Vagina (tissue), 2 donors: ENCODE measurements at regions not wholly inside any gene's neighbourhood (a gene's known extent, or its start where the extent isn't known, plus 50 kb on each side); places are given as distances from the start of the nearest gene placed in this dataset.

Experiments used
- DNase-seq, 2 donors: peaks; one replicate each; pipeline ENCODE4 v3.0.0-alpha.2; 2017; ENCODE audit errors: extremely low spot score in 2 of 2
- H3K27ac ChIP-seq: fragments of 200-600 bp; sonication (generic); one replicate; pipeline ENCODE4 v1.5.1; 2019
- H3K27me3 ChIP-seq: fragments of 200-600 bp; sonication (generic); one replicate; pipeline ENCODE4 v1.5.1; 2019
- H3K36me3 ChIP-seq, 2 donors: fragments of 200-600 bp; sonication (generic); one replicate each; pipeline ENCODE4 v1.5.1; 2017 to 2019
- H3K4me1 ChIP-seq: fragments of 200-600 bp; sonication (generic); one replicate; pipeline ENCODE4 v1.5.1; 2019
- H3K4me3 ChIP-seq, 2 donors: fragments of 200-600 bp; sonication (generic); 1 replicate in 1 of 2; 2 replicates in 1 of 2; pipeline ENCODE4 v1.5.1; 2016 to 2019
- H3K9me3 ChIP-seq: fragments of 200-600 bp; sonication (generic); one replicate; pipeline ENCODE4 v1.5.1; 2019
- POLR2A ChIP-seq, 2 donors: fragments of 450-650 bp; IDR thresholded peaks; one replicate each; pipeline ENCODE4 v1.6.1; 2017; ENCODE audit warnings: antibody characterized with exemption in 2 of 2, mild to moderate bottlenecking in 2 of 2, moderate library complexity in 2 of 2
- POLR2AphosphoS5 ChIP-seq, 2 donors: sonication (generic); formaldehyde crosslinking; IDR thresholded peaks; one replicate each; pipeline ENCODE4 v1.9.0; 2017; ENCODE audit warnings: antibody characterized with exemption in 2 of 2, mild to moderate bottlenecking in 2 of 2, low read depth in 1 of 2; ENCODE audit not compliant: insufficient read depth in 1 of 2
- intact Hi-C: fragments of 100-400 bp; cut with DNase I; formaldehyde crosslinking; loops from one replicate; pipeline ENCODE4 v1.15.1; 2023
- TF ChIP-seq, protein P1 (sequence below), 3 experiments: fragments of 450-650 bp in 2 of 3; fragments of 200-600 bp in 1 of 3; sonication (generic) in 1 of 3; IDR thresholded peaks; one replicate each; pipeline ENCODE4 v1.5.1; 2017 to 2019; ENCODE audit warnings: antibody characterized with exemption in 3 of 3, mild to moderate bottlenecking in 2 of 3, moderate library complexity in 2 of 3

DNA sequence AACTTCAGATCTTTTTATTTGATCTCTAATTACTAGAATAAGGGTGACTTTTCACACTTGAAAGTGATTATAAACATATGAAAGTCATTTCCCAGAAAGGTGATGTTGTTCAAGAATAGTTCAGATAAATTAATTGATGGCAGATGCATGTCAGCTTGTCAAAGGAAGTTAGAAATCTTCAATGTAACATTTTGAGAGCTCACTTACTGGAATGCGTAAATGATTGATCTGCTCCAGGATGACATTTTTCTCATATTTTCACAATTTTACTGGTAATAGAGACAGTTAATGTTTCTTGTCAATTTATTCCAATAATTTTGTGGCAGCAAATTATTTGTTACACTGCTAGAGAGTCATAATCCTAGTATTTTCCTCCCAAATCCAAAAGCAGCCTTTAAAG is 424.2 kb downstream of the PLA2G4A start:
- Histone ChIP-seq H3K36me3 (no peaks in the 10 kb centered on the region), H3K4me1 (no peaks in the 10 kb centered on the region), H3K27ac (no peak overlapping the region), H3K9me3 (no peaks in the 10 kb centered on the region), H3K4me3 (no peak overlapping the region), H3K27me3 (no peaks in the 10 kb centered on the region)
- DNase-seq = no peak
- TF ChIP-seq, protein P1, sequence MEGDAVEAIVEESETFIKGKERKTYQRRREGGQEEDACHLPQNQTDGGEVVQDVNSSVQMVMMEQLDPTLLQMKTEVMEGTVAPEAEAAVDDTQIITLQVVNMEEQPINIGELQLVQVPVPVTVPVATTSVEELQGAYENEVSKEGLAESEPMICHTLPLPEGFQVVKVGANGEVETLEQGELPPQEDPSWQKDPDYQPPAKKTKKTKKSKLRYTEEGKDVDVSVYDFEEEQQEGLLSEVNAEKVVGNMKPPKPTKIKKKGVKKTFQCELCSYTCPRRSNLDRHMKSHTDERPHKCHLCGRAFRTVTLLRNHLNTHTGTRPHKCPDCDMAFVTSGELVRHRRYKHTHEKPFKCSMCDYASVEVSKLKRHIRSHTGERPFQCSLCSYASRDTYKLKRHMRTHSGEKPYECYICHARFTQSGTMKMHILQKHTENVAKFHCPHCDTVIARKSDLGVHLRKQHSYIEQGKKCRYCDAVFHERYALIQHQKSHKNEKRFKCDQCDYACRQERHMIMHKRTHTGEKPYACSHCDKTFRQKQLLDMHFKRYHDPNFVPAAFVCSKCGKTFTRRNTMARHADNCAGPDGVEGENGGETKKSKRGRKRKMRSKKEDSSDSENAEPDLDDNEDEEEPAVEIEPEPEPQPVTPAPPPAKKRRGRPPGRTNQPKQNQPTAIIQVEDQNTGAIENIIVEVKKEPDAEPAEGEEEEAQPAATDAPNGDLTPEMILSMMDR (IDR thresholded peaks at IDR 0.05) = no peak
- TF ChIP-seq POLR2AphosphoS5 (IDR thresholded peaks at IDR 0.05; ENCODE audit: insufficient read depth in 1 of 2, low read depth in 1 of 2) (no peak), POLR2A (IDR thresholded peaks at IDR 0.05) (no peak)
- intact Hi-C loops = no loop called here

DNA sequence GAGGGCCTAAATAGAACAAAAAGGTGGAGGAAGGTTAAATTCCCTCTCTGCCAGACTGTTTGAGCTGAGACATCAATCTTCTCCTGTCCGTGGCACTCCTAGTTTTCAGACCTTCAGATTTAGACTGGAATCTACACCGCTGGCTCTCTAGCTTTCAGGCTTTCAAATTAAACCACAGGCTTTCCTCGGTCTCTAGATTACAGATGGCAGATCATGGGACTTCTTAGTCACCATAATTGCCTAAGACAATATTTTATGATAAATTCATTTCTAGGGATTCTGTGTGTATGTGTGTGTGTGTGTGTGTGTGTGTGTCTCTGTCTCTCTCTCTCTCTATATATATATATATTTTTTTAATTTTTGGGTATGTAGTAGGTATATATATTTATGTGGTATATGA is 428.7 kb downstream of the PLA2G4A start:
- TF ChIP-seq POLR2AphosphoS5 (IDR thresholded peaks at IDR 0.05; ENCODE audit: insufficient read depth in 1 of 2, low read depth in 1 of 2) = no peak
- TF ChIP-seq, protein P1 (IDR thresholded peaks at IDR 0.05) = no peak
- TF ChIP-seq POLR2A (IDR thresholded peaks at IDR 0.05) = no peak
- DNase-seq = no peak
- Histone ChIP-seq H3K4me3 (no peak overlapping the region), H3K36me3 (no peaks in the 10 kb centered on the region), H3K4me1 (no peaks in the 10 kb centered on the region), H3K27me3 (no peaks in the 10 kb centered on the region), H3K9me3 (no peaks in the 10 kb centered on the region), H3K27ac (no peak overlapping the region)
- intact Hi-C loops = no loop called here

DNA sequence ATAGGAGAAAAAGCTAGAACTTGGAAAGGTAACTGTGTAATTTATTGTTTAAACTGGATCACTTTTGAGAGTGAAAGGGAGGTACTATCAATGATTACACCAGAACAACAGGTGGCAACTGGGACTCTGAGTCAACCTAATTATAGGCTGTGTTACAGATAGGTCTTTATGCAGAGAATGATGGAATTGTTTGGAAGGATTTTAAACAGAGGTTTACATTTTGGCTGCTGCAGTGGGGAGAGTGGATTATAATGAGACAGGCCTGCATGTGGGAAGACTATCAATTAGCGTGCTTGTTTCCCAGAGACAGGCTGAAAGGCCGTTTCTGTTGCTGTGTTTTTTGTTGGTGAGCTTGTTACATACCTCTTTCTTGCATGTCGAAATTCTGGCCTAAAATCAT is 432.9 kb downstream of the PLA2G4A start:
- DNase-seq = no peak
- H3K27me3 ChIP-seq = no peaks in the 10 kb centered on the region
- H3K9me3 ChIP-seq = no peaks in the 10 kb centered on the region
- H3K4me3 ChIP-seq = no peak overlapping the region
- intact Hi-C loops = no loop called here
- no peak overlapping the region for H3K27ac ChIP-seq
- no peaks in the 10 kb centered on the region for H3K36me3 ChIP-seq
- no peak for TF ChIP-seq POLR2A (IDR thresholded peaks at IDR 0.05)
- TF ChIP-seq POLR2AphosphoS5 (IDR thresholded peaks at IDR 0.05; ENCODE audit: insufficient read depth in 1 of 2, low read depth in 1 of 2) = no peak
- no peaks in the 10 kb centered on the region for H3K4me1 ChIP-seq

DNA sequence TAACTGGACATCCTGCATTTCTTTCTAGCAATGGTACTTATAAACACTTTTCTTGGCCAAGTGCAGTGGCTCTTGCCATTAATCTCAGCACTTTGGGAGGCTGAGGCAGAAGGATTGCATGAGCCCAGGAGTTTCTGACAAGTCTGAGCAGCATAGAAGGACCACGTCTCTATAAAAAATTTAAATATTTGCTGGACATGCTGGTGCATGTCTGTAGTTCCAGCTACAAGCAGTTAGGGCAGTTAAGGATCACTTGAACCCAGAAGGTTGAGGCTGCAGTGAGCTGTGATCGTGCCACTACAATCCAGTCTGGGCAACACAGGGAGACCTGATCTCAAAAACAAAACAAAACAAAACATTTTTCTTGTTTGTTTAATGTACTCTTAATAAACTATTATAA is 434.0 kb downstream of the PLA2G4A start:
- Histone ChIP-seq H3K4me3 (no peak overlapping the region), H3K9me3 (no peaks in the 10 kb centered on the region), H3K27me3 (no peaks in the 10 kb centered on the region), H3K4me1 (no peaks in the 10 kb centered on the region), H3K36me3 (no peaks in the 10 kb centered on the region), H3K27ac (no peak overlapping the region)
- DNase-seq = no peak
- TF ChIP-seq, protein P1 (IDR thresholded peaks at IDR 0.05) = no peak
- TF ChIP-seq POLR2AphosphoS5 (IDR thresholded peaks at IDR 0.05; ENCODE audit: insufficient read depth in 1 of 2, low read depth in 1 of 2) (no peak), POLR2A (IDR thresholded peaks at IDR 0.05) (no peak)
- intact Hi-C loops = no loop called here

DNA sequence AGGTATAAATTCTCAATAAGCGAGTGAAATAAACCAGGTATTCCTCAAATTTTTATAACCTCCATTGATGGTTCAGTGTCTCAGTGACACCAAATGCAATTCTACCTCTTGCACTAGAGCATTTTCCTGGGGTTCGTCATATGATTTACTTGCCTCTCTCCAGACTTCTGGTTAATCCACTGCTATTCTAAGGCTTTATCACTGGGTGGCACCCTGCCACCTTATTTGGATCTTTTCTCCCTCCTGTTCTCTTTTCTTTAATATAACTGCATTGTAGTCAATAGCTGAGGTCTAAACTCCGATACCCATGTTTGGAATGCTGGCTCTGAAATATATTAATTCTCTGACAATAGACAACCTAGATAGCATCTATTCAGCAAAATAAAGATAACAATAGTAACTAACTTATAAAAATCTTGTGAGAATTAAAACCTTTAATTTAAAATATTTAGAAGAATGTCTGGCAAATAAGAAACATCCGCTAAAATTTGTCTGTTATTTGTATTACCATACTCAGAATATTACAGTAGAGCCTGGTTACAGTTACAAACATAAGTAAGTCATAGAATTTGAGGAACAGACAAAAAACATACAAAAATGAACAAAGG is 436.4 kb downstream of the PLA2G4A start:
- H3K27me3 ChIP-seq = no peaks in the 10 kb centered on the region
- DNase-seq = no peak

More for the DNA sequence above, 436.4 kb downstream of the PLA2G4A start:
- no peak overlapping the region for H3K4me3 ChIP-seq
- no peaks in the 10 kb centered on the region for H3K36me3 ChIP-seq
- intact Hi-C loops = no loop called here
- H3K9me3 ChIP-seq = no peaks in the 10 kb centered on the region
- H3K4me1 ChIP-seq = no peaks in the 10 kb centered on the region
- TF ChIP-seq POLR2A (IDR thresholded peaks at IDR 0.05) (no peak), POLR2AphosphoS5 (IDR thresholded peaks at IDR 0.05; ENCODE audit: insufficient read depth in 1 of 2, low read depth in 1 of 2) (no peak)
- TF ChIP-seq, protein P1 (IDR thresholded peaks at IDR 0.05) = no peak
- H3K27ac ChIP-seq = no peak overlapping the region
